GM21723 (cell line): ENCODE measurements at regions not wholly inside any gene's neighbourhood (a gene's known extent, or its start where the extent isn't known, plus 50 kb on each side); places are given as distances from the start of the nearest gene placed in this dataset.
"Not testable (repeated sequence)": the region's sequence is repeated elsewhere in the genome, so short reads cannot be mapped to it uniquely, and the experiment has no call there.

ENCODE experiments used
- ATAC-seq: cut with Tn5 transposase; IDR thresholded peaks from one replicate; pipeline ENCODE4 v1.9.1; 2021; ENCODE audit warnings: mild to moderate bottlenecking, moderate library complexity; ENCODE audit not compliant: unreplicated experiment

DNA sequence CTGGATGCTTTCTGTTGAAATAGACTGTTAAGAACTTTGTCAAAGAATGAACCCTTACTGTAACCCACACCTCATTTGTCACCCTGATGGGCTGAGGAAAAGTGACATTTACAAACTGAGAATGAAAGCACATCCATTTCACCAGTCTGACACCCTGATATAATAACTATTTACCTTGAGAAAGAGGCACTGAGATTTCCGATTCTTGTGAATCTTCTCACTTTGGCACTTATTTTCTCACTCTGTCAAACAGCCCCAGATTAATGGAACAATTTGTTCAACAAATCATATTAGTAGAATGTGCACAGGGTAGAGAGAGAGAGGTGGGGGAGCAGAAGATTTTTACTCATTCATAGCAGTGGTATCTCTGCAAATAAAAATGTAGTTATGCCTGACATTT is 606.9 kb downstream of the MCTP2 start:
- ATAC-seq: no peak

DNA sequence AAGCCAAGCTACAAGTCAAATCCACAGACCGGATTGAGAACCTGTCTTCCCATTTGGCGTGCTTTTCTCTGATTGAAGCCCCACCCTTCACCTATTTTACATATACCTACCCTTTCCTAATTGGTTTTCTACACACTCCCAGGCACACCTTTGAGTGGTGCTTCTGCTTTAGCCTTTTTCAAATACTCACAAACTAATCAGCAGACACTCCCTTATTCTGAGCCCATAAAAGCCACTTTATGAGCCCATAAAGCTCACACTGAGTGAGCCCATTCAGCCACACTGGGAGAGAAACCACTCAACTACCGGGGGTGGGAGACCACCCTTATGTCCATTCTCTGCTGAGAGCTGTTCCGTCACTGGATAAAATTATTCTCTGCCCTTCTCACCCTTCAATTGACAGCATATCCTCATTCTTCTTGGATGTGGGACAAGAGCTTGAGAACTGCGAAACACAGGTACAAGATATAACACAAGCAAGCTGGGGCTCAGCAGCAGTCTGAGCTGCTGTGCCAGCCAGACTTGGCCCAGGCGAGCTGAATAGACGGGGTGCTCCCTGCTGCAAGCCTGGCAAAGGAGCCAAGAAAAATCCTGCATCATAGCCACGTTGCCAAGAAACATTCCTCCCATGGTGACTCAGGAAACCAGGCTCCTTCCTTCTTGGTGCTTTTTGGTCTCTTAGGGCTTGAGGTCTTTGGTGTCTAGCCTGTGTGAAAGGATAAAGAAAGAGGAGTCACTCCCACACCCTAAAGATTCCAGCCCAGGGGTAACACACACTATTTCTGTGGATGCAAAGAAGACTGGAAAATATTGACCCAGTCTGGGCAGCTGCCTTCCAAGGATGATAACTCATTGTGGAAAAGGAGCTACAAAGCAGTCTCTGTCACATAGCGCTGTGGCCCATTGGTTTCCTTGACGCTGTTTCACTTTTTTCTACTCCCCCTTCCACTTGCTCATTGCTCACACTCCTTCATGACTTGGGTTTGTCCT is 609.7 kb downstream of the MCTP2 start:
- ATAC-seq: no peak

DNA sequence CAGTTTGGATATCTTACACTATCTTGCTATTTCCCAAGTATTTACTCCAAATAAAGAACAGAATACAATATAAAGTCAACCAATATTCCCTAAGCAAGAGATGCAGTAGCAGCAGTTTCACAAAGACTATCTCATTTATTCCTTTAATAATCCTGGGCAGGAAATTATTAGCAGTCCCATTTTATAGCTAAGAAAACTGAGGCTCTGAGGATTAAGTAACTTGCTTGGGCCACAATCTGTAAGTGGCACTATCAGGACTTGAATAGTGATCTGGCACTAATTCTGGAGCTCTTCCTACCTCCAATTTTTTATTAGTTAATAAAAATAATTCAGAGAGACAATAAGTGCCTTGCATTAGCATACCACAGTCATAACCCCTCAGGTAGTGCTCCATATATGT is 611.7 kb downstream of the MCTP2 start:
- no peak for ATAC-seq

DNA sequence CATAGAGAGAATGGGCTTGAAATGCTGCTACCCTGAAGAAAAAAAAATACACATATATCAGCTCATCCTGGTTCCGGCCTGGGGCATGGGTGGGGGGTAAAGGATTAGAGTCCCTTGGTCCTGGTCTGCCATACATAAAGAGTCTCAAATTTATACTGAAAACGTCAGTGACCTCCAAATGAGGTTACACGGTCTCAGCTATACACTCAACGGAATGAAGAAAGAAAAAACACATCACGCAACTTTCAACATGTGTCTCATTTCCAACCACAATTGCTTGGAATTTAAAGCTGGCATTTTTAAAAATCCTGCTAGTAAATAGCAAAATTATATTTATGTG is 612.8 kb downstream of the MCTP2 start:
- ATAC-seq: no peak

DNA sequence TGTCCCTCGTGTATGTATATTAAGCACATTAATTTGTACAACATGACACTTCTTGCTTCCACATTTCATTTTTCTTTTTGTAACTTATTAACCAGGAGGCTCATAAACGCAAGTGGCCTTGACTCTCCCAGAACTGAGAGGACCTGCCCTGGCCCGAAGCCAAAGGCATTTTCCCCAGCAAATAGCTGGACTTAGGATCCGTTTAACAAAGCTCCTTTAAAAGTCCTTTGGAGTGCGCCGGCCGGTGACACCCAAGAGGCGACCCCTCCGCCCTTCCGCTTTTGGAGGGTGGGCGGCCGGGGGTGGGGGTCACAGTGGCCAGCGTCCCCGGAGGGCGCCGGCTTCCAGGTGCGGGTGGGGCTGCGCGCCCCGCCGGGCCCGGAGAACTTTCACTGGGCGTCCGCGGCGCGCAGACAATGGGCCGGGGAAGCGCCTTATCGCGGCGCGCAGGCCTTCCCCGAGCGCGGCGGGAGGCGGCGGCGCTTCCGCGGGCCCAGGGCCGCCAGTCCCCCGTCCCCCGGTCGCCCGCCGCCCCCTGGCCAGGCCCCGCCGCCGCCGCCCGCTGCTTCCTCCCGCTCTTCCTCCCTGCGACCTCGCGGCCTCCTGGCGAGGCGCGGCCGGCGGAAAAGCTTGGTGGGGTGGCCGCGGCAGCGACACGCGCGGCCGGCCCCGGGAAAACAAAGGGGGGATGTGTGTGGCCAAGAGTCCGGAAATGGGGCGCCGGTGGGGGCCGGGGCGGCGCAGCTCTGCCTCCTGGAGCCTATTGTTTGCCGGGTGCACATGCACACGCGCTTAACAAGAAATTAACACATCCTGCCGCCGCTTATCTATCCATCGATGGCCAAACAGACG is 613.4 kb downstream of the MCTP2 start:
- ATAC-seq: no peak

DNA sequence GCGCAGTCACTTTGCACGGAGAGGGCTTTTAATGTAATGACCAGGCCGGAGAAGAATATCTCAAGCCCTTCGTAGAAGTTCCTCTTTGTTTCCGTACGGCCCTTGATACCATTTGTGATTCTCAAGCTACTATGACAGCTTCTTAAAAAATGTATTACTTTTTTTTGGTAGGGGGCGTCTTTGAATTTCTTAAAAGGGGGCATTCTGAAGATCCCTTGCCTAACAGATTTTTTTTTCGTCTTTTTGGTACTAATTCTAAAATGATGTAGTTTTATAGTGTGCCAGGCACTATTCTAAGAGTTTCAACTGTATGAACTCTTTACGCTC is 614.0 kb downstream of the MCTP2 start:
- no peak for ATAC-seq

DNA sequence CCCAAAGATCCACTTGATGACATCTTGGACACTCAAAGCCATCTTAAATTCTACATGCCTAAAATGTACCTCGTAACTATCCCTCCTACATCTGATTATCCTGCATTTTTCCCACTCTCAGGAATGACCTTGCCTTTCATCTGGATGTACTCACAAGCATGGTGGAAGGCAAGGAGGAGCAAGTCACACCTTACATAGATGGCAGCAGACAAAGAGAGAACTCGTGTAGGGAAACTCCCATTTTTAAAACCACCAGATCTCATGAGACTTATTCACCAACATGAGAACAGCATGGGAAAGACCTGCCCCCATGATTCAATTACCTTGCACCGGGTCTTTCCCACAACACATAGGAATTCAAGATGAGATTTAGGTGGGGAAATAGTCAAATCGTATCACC is 616.0 kb downstream of the MCTP2 start:
- no peak for ATAC-seq

DNA sequence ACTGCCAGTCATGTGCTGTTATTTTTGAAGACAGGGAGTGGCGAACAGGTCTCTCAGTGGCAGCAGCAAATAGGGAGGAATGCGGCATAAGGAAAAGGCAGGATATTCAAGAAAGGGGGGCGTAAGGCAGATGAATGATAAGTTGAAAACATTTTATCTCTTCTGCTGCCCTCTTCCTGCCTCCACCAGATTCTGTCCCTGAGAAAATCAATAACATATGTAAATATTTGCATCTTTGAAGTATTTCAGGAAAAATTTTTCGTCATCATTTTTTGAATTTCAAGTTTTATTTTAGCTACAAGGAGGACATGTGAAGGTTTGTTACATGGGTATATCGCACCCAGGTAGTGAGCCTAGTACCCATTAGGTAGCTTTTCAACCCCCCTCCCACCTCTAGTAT is 616.7 kb downstream of the MCTP2 start:
- no peak for ATAC-seq

DNA sequence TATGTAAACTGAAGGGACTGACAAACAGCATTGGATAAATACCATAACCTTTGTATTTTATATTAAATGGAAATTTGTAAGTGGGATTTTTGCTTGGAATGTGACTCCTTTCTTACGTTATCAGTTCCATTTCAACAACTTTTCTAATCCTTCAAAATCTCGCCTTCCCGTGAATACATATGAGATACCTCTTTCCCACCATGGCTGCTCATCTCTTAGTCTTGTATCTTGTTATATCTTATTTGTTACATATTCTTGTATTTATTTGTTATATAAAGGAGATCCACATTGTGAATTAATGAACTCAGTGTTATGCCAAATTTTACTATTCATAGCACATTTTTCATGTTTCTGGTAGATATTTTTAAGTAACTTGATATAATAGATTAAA is 623.7 kb downstream of the MCTP2 start:
- ATAC-seq: no peak

DNA sequence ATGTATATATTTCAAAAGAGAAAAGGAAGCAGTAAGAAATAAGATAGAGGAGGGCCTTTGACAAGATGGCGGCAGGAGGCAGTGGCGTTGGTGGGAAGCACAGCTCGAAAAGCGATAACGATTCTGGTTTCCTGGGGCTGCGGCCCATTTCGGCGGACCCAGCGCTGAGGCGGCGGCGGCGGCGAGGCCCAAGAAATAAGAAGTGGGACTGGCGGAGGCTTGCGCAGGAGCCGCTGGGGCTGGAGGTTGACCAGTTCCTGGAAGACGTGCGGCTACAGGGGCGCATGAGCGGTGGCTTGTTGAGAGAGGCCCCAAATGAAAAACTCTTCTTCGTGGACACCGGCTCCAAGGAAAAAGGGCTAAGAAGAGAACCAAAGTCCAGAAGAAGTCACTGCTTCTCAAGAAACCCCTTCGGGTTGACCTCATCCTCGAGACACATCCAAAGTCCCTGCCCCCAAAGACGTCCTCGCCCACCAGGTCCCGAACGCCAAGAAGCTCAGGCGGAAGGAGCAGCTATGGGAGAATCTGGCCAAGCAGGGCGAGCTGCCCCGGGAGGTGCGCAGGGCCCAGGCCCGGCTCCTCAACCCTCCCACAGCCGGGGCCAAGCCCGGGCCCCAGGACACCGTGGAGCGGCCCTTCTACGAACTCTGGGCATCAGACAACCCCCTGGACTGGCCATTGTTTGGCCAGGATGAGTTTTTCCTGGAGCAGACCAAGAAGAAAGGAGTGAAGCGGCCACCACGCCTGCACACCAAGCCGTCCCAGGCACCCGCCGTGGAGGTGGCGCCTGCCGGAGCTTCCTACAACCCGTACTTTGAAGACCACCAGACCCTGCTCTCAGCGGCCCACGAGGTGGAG is 624.3 kb downstream of the MCTP2 start:
- no peak for ATAC-seq

DNA sequence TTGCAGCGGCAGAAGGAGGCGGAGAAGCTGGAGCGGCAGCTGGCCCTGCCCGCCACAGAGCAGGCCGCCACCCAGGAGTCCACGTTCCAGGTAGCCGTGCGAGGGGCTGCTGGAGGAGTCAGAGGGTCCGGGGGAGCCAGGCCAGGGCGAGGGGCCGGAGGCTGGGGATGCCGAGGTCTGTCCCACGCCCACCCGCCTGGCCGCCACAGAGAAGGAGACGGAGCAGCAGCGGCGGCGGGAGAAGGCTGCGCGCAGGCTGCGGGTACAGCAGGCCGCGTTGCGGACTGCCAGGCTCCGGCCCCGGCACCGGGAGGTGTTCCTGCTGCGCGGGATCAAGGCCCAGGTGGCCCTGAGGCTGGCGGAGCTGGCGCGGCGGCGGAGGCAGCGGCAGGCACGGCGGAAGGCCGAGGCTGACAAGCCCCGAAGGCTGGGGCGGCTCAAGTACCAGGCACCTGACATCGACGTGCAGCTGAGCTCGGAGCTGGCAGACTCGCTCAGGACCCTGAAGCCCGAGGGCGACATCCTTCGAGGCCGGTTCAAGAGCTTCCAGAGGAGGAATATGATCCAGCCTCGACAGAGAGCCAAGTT is 625.0 kb downstream of the MCTP2 start:
- no peak for ATAC-seq

DNA sequence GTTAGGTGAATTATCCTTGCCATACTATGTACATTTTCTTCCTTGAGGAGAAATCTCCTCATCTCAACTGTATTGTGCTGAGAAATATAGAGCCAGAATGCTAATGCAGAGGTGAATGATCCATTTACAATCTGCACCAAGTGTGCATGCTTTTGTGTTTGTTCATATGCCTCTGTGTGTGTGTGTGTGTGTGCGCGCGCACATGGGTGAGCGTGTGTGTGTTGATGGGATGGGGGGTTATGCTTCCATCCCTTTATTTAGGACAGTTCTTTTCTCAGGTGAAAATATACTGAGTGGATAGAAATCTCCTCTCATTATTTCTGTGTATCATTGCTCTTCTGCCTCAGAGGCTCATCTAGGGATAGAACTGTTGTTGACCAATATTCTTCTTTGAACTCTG is 626.1 kb downstream of the MCTP2 start:
- no peak for ATAC-seq

DNA sequence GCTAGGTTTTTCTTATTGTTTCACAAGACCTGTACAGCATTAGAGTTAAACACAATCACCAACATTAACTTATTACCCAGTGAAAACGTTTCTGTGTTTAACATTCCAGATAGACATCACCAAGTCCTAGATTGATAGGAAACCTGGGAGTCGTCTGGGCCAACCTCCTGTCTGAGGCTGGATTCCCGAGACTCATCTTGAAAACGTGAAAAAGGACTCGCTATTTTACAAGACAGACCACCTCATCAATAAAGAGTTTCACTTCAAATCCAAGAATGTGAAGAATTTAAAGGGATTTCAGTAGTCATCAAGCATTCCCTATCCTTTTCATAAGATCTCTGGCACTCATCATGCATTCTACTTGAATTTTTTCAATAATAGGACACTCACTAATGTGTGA is 626.6 kb downstream of the MCTP2 start:
- no peak for ATAC-seq

DNA sequence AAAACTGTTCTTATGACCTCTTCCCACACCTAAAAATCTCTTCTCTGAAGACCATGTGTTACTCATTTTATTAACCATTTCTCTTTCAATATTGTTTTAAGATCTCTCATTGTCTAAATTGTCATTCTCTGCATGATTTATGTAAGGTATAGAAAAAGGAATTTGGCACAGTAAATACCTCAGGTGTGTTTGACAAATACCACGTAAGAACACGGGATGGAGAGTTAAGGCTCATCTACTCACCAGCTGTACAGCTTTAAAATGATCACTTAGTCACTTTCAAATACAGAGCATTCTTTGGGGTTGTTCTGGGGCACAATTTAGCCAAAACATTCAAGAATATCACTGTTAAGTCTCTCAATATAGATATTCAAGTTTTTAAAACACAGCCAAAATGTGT is 627.1 kb downstream of the MCTP2 start:
- no peak for ATAC-seq

DNA sequence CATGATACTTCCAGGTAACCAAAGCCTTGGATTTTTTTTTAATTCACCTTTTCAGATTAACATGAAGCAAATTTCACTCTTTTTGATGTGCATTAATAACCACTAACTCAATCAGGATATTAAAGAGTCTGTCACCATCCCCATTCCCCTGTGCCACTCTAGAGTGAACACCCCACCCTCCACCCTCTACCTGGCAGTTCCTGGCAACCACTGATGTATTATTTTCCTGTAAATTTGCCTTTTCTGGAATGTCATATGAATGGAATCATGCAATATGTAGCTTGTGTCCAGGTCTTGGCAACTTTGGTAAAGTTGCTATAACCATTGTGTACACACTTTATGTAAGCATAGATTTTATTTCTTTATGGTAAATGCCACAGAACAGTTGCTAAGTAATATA is 627.6 kb downstream of the MCTP2 start:
- no peak for ATAC-seq

DNA sequence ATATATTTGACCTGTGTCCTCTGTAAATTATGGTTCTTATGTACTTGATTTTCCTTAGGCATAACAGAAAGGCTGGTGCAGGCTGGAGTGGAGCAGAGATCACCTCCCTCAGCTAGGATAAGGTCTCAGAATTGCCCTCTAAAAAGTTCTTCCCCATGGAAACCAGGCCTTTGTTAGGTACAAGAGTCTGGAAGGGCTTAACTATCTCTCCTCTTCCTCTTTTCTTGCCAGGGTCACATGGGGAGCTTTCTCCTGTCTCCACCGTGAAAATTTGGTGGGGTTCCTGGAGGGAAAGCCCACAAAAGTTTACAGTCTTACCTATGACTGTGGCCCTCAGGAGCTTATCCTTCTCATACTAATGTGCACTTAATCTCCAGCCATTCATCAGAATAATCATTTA is 633.2 kb downstream of the MCTP2 start:
- no peak for ATAC-seq

DNA sequence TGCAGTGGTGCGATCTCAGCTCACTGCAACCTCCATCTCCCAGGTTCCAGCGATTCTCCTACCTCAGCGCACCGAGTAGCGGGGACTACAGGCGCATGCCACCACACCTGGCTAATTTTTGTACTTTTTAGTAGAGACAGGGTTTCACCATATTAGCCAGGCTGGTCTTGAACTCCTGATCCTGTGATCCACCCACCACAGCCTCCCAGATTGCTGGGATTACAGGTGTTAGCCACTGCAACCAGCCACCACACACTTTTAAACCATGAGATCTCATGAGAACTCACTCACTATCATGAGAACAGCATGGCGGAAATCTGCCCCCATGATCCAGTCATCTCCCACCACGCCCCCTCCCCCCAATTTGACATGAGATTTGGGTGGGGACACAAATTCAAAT is 636.9 kb downstream of the MCTP2 start:
- ATAC-seq: not testable (repeated sequence)

DNA sequence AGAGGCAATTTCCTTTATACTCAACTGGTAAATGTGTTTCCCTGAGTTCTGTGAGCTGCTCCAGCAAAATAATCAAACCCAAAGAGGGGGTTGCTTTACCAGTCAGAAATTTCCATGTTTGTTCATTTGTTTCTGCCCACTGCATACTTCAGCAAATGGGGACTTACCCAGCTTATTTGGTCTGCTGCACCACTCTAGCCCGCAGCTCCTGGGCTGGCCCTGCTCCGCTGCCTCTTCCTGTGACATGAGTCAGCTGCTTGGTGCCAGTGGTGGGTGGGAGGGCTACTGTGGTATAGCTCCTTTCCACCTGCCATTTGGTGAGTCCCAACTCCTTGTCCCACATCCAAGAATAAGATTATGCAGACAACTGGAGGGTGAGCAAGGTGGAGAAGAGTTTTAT is 644.2 kb downstream of the MCTP2 start:
- ATAC-seq: no peak

DNA sequence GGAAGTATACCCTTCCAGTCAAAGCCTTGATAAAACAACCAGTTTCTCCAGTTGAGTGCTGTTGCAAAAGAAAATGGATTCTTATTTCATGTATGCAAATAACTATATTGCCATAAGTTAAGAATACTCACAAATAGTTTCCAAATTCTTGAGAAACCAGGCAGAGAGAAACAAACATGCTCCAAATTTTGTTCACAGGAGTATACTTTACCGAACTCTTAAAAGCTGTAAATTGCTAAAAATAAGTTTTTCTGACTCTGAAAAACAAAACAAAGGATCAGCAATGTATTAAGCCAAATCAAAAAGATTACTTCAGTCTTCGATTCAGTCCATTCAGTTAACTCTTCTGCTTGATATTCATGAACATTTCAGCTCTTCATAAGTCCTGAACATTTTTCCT is 646.5 kb downstream of the MCTP2 start:
- no peak for ATAC-seq

DNA sequence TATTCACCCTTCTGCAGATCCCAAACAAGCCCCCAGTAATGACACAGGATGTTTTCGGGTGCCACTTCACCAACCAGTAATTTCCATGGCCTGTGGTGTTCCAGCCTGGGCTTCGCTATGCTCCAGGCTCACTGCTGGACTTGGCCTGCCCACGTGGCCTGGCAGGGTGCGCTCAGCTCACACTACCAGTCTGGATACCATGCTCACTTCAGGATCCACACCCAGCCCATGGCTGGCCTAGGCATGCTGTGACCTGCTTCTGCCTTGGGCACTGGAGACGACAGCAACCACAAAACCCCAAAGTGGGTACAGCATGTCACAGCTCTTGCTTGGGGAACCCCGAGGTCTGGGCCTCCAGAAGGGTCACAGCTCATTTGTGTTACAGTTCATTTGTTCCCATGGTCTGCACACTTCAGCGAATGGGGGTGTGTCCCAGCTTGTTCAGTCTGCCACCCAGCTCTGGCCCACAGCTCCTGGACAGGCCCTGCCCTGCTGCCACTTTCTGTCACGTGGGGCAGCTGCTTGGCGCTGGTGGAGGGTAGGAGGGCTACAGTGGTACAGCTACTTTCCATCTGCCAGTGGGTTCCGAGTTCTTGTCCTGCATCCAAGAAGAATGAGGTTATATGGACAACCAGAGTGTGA is 650.8 kb downstream of the MCTP2 start:
- ATAC-seq: no peak
